Endodermal cell (in vitro differentiated cells): ENCODE measurements at regions not wholly inside any gene's neighbourhood (a gene's known extent, or its start where the extent isn't known, plus 50 kb on each side); places are given as distances from the start of the nearest gene placed in this dataset.

Source experiments
- DNase-seq: peaks from one replicate; pipeline ENCODE4 v3.0.0-alpha.2; 2017
- H3K27ac ChIP-seq: 2 replicates; pipeline ENCODE4 v1.5.1; 2013; ENCODE audit warnings: mild to moderate bottlenecking, low read depth, low read length, moderate library complexity
- H3K27me3 ChIP-seq: 2 replicates; pipeline ENCODE4 v1.6.1; 2013; ENCODE audit warnings: mild to moderate bottlenecking, low read length, moderate library complexity; ENCODE audit not compliant: insufficient read depth, control insufficient read depth, poor library complexity, severe bottlenecking
- H3K36me3 ChIP-seq: 2 replicates; pipeline ENCODE4 v1.7.0; 2013; ENCODE audit warnings: mild to moderate bottlenecking, low read length, moderate library complexity; ENCODE audit not compliant: control insufficient read depth, insufficient read depth
- H3K4me1 ChIP-seq: one replicate; pipeline ENCODE4 v1.7.0; 2013; ENCODE audit warnings: low read length; ENCODE audit not compliant: control insufficient read depth, insufficient read depth
- H3K4me3 ChIP-seq: 2 replicates; pipeline ENCODE4 v1.5.1; 2013; ENCODE audit warnings: mild to moderate bottlenecking, low read length, moderate library complexity
- H3K9ac ChIP-seq: 2 replicates; pipeline ENCODE4 v1.6.1; 2013; ENCODE audit warnings: mild to moderate bottlenecking, low read length, moderate library complexity; ENCODE audit not compliant: poor library complexity, severe bottlenecking; ENCODE audit errors: extremely low read depth
- H3K9me3 ChIP-seq: 2 replicates; pipeline ENCODE4 v1.6.1; 2013; ENCODE audit warnings: mild to moderate bottlenecking, low read length, moderate library complexity; ENCODE audit not compliant: control insufficient read depth
- H3K27ac Mint-ChIP-seq: 2 replicates; pipeline ENCODE4 v1.8.0; 2020; ENCODE audit warnings: mixed read lengths
- H3K27me3 Mint-ChIP-seq: 2 replicates; pipeline ENCODE4 v1.8.0; 2021; ENCODE audit warnings: mild to moderate bottlenecking, mixed read lengths; ENCODE audit not compliant: insufficient read depth
- H3K36me3 Mint-ChIP-seq: 2 replicates; pipeline ENCODE4 v1.8.0; 2020; ENCODE audit warnings: low read depth, mixed read lengths
- H3K4me1 Mint-ChIP-seq: 2 replicates; pipeline ENCODE4 v1.8.0; 2020; ENCODE audit warnings: mixed read lengths
- H3K4me3 Mint-ChIP-seq: 2 replicates; pipeline ENCODE4 v1.8.0; 2020; ENCODE audit warnings: mild to moderate bottlenecking, moderate library complexity, mixed read lengths
- H3K9me3 Mint-ChIP-seq: 2 replicates; pipeline ENCODE4 v1.8.0; 2020; ENCODE audit warnings: mild to moderate bottlenecking, mixed read lengths
- CTCF ChIP-seq: fragments of 200-600 bp; sonication (generic); conservative IDR thresholded peaks from 2 replicates; pipeline ENCODE4 v1.5.0; 2021; ENCODE audit warnings: antibody characterized with exemption, mild to moderate bottlenecking
- WGBS, 2 experiments: methylation state at CpG; one replicate each; pipeline versions ENCODE4 v1.1.5 to v1.1.7; 2013; ENCODE audit warnings: missing lambda C conversion rate in 2 of 2, mixed read lengths in 1 of 2; ENCODE audit not compliant: insufficient coverage in 1 of 2, insufficient read length in 1 of 2; 5-methylcytosine and 5-hydroxymethylcytosine counted together

- peaks cover 26% of the 10 kb centered on the region for H3K27me3 ChIP-seq
- WGBS, 2 experiments = 76 to 93% methylated on average over 2 to 6 of the region's 6 CpGs
- no peaks in the 10 kb centered on the region for H3K36me3 Mint-ChIP-seq
- DNase-seq = no peak
- no peak overlapping the region for H3K4me3 Mint-ChIP-seq
- no peak overlapping the region for H3K27ac Mint-ChIP-seq
- no peaks in the 10 kb centered on the region for H3K4me1 Mint-ChIP-seq
- H3K27me3 Mint-ChIP-seq = peaks cover 4% of the 10 kb centered on the region
- TF ChIP-seq CTCF = no peak
- no peak overlapping the region for H3K27ac ChIP-seq
- no peaks in the 10 kb centered on the region for H3K4me1 ChIP-seq
- no peaks in the 10 kb centered on the region for H3K9me3 ChIP-seq
- no peak overlapping the region for H3K9ac ChIP-seq
- H3K36me3 ChIP-seq = no peaks in the 10 kb centered on the region
- no peak overlapping the region for H3K4me3 ChIP-seq
- H3K9me3 Mint-ChIP-seq = no peaks in the 10 kb centered on the region
Measured at GRCh38 chr9:120257483-120257882, 322.5 kb downstream of the CDK5RAP2 start.

GRCh38 chr9:120256146-120256545 is 323.8 kb downstream of the CDK5RAP2 start:
- Mint-ChIP-seq H3K27me3 (peaks cover 6% of the 10 kb centered on the region), H3K4me1 (no peaks in the 10 kb centered on the region), H3K4me3 (no peak overlapping the region), H3K36me3 (no peaks in the 10 kb centered on the region), H3K27ac (no peak overlapping the region), H3K9me3 (no peaks in the 10 kb centered on the region)
- H3K9me3 ChIP-seq = no peaks in the 10 kb centered on the region
- H3K27me3 ChIP-seq = peaks cover 33% of the 10 kb centered on the region
- H3K4me1 ChIP-seq = no peaks in the 10 kb centered on the region
- no peak for DNase-seq
- H3K36me3 ChIP-seq = no peaks in the 10 kb centered on the region
- H3K27ac ChIP-seq = no peak overlapping the region
- H3K9ac ChIP-seq = no peak overlapping the region
- no peak for TF ChIP-seq CTCF
- no peak overlapping the region for H3K4me3 ChIP-seq

DNA sequence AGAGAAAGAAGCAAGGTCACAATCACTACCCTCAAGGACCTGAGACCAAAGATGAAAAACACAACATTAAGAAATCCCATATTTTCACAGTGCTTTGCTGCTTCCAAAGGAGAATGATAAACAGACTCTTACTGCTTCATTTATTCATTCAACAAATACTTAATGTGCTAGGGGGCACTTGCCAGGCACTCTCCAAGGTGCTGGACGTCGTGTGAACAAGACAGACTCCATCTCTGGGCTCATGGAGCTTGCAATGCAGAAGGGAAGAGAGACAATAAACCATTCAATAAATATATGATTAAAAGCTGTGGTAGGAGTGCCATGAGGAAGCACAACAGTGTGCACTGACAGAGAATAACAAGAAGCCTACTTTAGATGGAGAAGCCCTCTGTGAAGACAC is 327.7 kb downstream of the CDK5RAP2 start:
- Mint-ChIP-seq H3K36me3 (no peaks in the 10 kb centered on the region), H3K9me3 (no peaks in the 10 kb centered on the region), H3K27me3 (peaks cover 17% of the 10 kb centered on the region), H3K4me1 (no peaks in the 10 kb centered on the region), H3K4me3 (no peak overlapping the region), H3K27ac (no peak overlapping the region)
- H3K36me3 ChIP-seq = no peaks in the 10 kb centered on the region
- peaks cover 49% of the 10 kb centered on the region for H3K27me3 ChIP-seq
- DNase-seq = peak; percentile 63
- H3K9ac ChIP-seq = no peak overlapping the region
- 27% methylated on average over 2 of the region's 2 CpGs; no CpG with 5 or more reads in 1 of the 2 experiments for WGBS, 2 experiments
- H3K27ac ChIP-seq = no peak overlapping the region
- no peaks in the 10 kb centered on the region for H3K4me1 ChIP-seq
- no peak overlapping the region for H3K4me3 ChIP-seq
- no peak for TF ChIP-seq CTCF
- H3K9me3 ChIP-seq = no peaks in the 10 kb centered on the region
